CD4-positive, alpha-beta T cell treated with Interleukin-12 subunit alpha and Interleukin-12 subunit beta, for 1 hour (primary cell): ENCODE measurements at regions not wholly inside any gene's neighbourhood (a gene's known extent, or its start where the extent isn't known, plus 50 kb on each side); places are given as distances from the start of the nearest gene placed in this dataset.
"Not testable (repeated sequence)": the region's sequence is repeated elsewhere in the genome, so short reads cannot be mapped to it uniquely, and the experiment has no call there.

Experiments used
- DNase-seq: peaks from one replicate; pipeline ENCODE4 v3.0.0-alpha.2; 2020

DNA sequence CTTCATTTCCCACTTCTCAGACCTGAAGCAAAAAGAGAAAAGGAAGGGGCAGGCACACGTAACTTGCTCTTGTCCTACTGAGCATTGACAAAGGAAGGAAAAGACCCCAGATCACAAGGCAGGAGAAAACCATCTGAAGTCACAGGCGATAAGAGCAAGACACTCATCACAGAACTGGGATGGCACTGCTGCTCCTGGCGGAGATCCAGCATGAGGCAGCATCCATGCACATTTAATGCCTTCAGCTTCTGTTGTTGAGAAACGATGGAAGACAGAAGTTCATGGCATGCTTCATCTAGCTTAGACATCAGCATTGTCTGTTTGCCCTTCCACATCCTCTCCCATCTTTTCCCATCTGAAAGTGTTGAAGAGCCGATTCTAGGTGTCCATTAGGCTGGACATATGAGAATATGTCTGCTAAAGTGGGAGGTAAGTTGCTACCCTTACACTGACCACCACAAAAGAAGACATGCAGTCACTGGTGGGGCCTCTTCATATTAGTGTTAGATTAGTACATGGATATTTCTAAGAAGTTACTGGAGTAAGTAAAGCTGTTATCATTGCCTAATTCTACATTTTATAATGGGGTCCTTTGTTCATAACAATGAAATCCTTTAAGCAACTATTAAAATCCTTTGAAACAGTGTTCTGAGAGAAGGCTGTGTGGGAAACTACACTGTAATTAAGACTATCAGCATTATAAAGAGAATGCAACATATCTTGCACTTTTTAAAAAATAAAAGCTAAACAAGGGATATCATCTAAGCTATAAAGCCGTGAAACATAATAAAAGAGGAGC lies 618.5 kb downstream of the C6orf118 start:
- DNase-seq, result no peak

DNA sequence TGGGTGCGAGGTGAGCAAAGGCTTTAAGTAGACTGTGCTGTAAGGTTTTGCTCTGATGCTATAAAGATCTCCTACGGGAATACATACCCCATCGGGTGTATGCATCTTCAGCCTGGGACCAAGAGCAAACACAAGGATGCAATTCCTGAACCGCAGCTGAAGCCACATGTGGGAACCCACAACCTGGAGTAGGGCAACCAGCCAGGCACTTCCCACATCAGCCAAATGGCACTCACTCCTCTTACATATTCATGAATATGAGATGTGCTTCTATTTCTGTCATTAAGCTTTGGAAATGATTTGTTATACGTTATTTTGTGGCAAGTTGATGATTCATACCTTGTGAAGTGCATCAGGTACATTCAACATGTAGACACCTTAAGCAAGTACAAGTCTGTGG lies 619.2 kb downstream of the C6orf118 start:
- DNase-seq, result no peak

DNA sequence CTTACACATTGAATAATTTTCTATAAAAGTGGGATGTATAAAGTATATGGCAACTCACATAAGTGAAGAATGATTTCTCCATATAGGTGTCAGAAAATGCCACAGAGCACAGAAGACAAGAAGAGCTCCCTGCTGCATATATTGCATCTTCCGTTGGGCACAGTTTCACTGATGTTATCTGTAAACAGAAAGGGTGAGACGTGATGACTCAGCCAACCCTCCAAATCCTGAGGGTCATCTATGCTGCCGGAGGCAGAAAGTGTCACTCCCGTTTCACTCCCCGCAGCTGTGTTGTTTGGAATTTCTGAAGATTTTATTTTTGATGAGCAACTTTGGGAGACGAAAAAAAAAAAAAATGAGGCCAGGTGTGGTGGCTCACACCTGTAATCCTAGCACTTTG lies 644.1 kb downstream of the C6orf118 start:
- DNase-seq, result no peak

DNA sequence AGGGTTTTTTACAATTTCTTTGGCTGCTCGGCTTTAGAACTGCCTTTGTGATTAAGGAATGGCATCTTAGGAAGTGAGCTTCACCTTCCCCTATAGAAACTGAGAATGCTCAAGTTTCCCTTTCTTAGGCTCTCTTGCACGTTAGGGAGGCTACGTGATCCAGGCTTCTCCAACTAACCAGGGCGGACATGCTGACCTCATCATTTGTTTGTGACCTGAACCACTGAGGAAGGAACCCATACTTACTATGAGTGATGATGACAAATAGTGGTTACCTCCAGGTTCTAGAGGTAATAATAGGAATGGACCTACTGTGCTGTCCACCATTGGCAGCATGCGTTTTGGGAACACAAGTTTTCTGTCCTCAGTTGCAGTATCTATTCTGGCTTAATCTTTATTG lies 645.8 kb downstream of the C6orf118 start:
- no peak for DNase-seq

DNA sequence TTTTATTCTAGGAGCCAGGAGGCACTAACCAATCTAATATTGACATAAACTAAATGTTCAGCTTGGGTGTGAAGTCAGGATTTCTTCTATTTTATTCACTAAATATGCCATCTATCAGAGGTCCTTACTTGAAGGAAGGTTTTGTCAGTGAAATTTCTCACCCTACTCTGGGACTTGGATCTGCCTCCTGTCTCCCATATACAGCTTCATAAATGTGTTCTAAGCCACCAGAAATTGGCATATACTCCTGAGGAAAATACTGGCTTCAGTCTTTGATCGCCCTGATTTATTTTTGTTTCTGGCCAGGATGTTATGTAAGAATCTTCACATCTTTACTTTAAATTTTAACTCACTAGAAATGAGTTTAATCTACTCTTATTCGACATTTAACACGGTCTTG lies 647.7 kb downstream of the C6orf118 start:
- DNase-seq, result no peak

- no peak for DNase-seq
These were observed 648.6 kb downstream of the C6orf118 start for GRCh38 chr6:164660781-164661180.

DNA sequence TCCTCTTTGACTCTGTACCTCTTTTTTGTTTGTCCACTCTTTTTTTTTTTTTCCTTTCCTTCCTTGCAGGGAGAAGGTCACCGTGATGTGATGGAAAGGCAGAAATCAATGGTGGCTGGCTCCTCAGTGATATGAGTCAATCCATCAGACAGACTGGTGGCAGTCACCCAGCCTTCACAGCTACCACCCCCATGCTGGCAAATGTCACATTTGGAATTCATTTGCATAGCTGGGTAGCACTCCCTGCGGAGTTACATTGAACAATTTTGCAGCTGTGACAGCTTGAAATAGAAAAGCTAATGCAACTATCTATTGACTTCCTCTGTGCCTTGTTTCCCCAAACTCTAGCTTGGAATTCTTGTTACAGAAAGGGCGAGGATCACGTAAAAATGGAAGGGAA lies 668.4 kb downstream of the C6orf118 start:
- no peak for DNase-seq

GRCh38 chr6:164628302-164628931 lies 681.0 kb downstream of the C6orf118 start:
- DNase-seq, result no peak

DNA sequence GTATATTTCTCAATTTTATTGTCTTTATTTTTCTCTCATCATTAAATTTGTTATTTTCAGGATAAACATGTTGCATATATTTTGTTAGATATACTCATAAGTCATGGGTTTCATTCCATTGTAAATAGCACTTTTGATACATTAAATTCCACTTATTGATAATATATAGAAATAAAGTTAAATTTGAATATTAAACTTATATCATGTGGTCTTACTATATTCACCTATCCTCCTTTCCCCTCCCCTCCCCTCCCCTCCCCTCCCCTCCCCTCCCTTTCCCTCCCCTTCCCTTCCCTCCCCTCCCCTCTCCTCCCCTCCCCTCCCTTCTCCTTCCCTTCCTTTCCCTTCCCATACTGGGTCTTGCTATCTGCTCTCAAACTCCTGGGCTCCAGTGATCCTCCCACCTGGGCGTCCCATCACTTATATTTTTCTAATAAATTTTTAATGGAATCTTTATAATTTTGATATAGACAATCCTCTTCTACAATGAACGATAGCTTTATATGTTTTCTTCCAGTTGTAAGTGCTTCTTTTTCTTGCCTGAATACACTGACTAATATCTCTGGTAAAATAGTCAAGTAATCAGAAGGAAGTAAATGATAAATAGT lies 692.4 kb downstream of the C6orf118 start:
- DNase-seq, result no peak

- DNase-seq, result no peak
These were observed 696.7 kb downstream of the C6orf118 start for GRCh38 chr6:164612751-164613150.

DNA sequence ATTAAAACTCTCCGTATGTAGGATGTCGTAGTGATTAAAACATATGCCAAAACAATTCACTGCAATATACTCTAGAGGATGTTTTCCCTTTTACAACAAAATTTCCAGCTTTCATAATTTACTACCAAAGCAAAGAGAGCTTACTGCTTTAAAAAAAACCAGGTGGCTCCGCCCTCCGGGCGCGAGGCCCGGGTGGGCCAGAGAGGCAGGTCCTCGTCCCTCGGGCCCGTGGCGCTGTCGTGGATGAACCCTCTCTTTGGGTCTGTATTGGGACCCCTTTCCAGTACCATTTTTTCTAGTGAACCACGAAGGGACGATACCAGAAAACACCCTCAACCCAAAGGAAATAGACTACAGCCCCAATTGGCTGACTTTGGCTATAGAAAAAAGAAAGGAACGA lies 698.5 kb downstream of the C6orf118 start:
- DNase-seq, result not testable (repeated sequence)

DNA sequence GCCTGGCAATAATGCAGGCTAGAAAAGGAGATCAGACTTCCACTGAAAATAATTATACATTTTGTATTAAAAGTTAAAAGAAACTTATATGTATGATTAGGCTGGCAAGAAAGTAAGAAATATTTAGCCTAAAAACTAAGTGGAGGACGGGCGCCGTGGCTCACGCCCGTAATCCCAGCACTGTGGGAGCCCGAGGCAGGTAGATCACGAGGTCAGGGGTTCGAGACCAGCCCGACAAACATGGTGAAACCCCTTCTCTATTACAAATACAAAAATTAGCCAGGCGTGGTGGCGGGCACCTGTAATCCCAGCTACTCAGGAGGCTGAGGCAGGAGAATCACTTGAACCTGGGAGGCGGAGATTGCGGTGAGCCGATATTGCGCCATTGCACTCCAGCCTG lies 707.0 kb downstream of the C6orf118 start:
- DNase-seq, result not testable (repeated sequence)

DNA sequence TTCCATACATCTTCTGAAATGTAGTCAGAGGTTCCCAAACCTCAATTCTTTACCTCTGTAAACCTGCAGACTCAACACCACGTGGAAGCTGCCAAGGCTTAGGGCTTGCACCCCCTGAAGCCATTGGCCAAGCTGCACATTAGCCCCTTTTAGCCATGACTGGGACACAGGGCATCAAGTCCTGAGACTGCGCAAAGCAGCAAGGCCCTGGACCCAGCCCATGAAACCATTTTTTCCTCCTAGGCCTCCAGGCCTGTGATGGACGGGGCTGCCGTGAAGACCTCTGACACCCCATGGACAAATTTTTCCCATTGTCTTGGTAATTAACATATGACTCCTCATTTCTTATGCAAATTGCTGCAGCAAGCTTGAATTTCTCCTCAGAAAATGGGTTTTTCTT lies 727.8 kb downstream of the C6orf118 start:
- no peak for DNase-seq

DNA sequence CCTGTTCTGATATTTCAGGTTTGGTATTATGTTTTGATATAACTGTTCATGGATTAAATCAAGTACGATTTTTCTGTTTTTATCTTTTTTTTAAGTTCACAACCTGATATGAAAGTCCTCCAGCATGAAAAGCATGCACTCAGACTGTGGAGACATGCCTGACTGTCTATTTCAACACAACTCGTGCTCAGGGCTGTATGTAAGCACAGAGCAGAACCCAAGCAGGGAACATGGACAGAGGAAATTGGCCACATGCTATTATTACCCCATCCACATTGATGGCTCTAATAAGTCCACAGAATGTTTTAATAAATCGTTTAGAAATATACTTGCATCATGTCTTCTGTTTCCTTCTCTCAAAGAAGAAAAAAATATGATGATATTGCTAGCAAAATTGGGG lies 730.4 kb downstream of the C6orf118 start:
- DNase-seq, result no peak

GRCh38 chr6:164578616-164579015 lies 730.8 kb downstream of the C6orf118 start:
- no peak for DNase-seq

DNA sequence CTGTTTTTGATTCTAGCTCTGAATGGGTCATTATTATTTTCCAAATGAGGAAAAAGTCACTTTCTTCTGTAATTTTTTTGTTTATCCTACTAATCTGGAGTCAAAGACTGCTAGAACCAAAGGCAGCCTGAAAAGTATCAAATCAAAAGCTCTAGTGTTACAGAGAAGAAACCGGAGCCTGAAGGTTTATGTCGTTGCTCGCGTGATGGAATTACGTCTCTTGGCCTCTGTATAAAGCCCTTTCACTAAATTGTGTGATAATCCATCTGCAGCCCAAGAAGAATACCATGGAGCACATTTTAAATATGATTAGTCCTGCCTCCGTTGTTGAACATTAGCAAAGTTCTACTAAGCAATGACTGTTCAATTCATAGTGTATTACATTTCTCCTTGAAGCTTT lies 738.6 kb downstream of the C6orf118 start:
- no peak for DNase-seq

- DNase-seq, result no peak
These were observed 739.9 kb downstream of the C6orf118 start for GRCh38 chr6:164569509-164569908.

DNA sequence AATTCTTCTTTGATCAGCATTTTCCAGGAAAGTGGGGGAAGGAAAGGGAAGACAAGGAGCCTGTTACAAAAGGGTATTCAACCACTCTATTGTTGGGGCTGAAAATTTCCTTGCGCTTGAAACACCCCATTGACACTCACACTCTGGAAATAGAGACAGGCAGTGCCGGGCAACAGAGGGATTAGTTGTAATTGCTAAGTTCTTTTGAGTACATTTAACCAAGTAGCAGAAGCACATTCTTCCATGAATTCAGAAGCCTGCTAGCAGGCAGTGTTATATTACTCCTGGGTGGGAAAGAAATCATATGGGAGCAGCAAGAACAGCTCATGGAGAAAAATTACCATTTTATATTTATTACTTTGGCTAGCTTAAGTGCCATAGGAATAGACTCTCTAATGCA lies 745.5 kb downstream of the C6orf118 start:
- no peak for DNase-seq

GRCh38 chr6:164561656-164562055 lies 747.7 kb downstream of the C6orf118 start:
- DNase-seq, result no peak

DNA sequence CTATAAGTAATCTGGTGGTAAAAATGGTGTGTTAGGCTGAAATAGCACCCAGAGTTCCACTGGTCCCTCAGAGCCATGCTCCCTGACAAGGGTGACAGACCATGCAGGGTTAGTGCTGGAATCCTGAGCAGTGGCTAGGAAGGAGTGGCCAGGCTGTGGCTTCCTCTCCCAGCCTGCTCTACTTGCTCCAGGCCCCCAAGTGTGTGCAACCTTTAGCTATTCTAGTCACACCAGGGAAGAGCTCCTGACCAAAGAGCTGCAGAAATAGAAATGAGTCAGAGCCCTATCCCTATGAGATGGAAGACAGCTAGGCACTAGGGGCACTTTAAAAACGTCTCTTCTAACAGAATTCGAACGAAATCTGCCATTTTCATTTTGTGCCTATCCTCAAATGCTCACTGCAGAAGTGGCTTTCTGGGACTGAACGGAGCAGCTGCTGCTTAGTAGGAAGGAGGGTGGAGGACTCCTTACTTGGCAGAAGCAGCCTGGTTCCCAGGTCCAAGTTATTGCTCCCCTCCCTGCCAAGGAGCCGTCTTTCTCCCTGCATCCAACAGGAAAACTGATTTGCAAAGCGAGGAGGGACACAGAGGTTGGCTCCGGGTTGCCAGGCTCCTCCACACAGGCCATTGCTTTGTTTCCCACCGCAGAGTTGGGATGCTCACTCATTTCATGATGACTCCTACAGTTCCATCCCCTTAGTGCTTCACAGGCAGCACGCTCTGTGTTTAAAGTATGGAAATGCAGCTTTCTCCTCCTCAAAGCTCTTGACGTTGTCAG lies 754.5 kb downstream of the C6orf118 start:
- DNase-seq, result no peak

DNA sequence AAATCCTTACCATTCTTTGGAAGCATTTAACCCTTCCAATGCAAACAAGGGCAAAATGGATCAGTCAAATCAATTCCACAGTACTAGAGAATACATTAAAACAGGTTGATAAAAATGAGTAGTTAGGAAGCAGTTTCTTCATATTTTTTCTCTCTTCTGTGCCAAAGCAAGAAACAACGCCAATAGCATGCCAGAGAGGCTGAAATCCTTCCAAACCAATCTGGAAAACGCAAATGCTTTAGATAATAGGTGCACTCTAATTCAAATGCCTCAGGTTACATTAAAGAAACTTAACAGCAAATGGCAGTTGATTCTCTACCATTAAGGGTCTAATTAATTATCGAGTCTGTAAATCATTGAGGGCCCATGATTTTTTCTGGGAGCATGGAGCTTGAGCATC lies 755.2 kb downstream of the C6orf118 start:
- no peak for DNase-seq

DNA sequence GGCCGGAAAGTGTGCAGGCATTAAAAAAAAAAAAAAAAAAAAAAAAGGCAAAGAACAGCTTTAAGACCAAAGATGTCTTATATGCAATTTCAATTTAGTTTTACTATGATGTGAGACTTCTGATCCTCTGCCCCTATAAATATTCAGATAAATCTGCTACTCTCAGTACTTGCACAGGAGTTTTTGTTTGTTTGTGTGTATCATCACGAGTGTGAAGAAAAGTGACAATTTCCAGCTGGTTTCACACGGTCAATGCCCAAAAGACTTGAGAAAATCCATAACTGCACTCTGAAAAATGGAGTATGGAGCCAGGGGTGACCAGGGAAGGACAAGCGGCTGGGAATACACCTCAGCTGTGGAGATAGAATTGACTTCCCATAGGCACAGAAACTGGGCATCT lies 757.7 kb downstream of the C6orf118 start:
- no peak for DNase-seq

DNA sequence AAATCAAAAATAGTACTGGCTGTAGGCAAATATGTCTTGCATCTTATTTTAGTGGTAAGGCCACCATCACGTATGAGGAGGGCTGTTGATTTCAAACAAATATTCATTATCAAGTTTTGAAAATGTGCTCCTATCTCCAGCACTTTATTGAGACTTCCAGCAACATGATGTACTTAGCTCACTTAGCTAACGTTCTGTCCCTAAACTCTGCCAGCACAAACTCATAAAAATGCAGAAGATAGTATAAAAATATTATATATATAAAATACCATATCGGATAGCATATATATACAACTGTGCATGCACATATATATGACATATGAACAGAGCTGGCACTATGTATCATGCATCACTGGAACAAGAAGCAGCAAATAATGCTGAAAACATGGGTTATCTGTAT lies 762.3 kb downstream of the C6orf118 start:
- DNase-seq, result no peak

DNA sequence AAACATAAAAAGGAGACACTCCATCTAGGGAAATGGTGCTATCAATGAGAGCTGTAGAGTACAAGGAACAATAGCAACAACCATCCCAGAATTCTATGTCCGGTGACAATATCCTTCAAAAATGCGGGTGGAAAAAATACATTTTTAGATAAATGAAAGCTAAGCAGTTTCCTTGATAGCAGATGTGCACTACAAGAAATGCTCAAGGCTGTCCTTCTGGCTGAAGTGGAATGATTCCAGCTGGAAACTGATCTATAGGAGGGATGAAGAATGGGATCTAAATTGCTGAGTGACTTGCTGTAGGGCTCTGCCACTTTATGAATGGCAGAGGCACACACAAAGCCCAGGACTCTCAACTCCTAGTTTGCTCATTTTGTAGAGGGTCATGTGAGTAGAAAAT lies 763.1 kb downstream of the C6orf118 start:
- DNase-seq, result no peak
